ENCODE measurements at regions not wholly inside any gene's neighbourhood (a gene's known extent, or its start where the extent isn't known, plus 50 kb on each side); places are given as distances from the start of the nearest gene placed in this dataset.
A peak's percentile ranks its signal among the peaks of the same experiment; 100 is the strongest.

GRCh38 chr3:23116081-23116837, 86.9 kb upstream of the UBE2E2 start:
- no peak for TF ChIP-seq OSR1 (CRISPR knock-in tag; IDR thresholded peaks at IDR 0.05)
- TF ChIP-seq RARB (CRISPR knock-in tag; IDR thresholded peaks at IDR 0.05) = no peak
- TF ChIP-seq ISL1 (CRISPR knock-in tag; IDR thresholded peaks at IDR 0.05) = peak; percentile 23; the same call in 1 of the 2 replicates
- TF ChIP-seq BACH2 (CRISPR knock-in tag; IDR thresholded peaks at IDR 0.05; ENCODE audit: borderline replicate concordance) = no peak
- ATAC-seq = no peak

DNA sequence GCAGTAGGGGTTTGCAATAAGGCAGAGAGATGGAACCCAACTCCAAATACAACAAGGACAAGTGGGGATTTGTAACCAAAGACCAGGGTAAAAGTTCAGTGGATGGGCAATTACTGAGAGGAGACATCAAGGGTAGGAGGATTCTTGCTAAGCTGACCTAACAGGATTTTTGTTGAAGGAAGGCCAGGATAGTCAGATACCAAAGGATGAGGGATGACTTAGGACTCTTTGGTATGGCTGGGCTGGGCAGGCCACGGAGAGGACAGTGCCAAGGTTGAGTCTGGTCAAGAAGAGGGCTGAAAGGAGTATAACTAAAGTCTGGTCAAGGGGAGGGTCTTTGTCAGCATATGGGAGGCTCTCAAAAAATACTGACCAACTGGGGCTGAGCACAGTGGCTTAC, 85.3 kb upstream of the UBE2E2 start:
- ATAC-seq = no peak

GRCh38 chr3:23127196-23127595, 75.9 kb upstream of the UBE2E2 start:
- TF ChIP-seq PATZ1 (CRISPR knock-in tag; IDR thresholded peaks at IDR 0.05; ENCODE audit: borderline replicate concordance) = no peak
- TF ChIP-seq, protein P1, sequence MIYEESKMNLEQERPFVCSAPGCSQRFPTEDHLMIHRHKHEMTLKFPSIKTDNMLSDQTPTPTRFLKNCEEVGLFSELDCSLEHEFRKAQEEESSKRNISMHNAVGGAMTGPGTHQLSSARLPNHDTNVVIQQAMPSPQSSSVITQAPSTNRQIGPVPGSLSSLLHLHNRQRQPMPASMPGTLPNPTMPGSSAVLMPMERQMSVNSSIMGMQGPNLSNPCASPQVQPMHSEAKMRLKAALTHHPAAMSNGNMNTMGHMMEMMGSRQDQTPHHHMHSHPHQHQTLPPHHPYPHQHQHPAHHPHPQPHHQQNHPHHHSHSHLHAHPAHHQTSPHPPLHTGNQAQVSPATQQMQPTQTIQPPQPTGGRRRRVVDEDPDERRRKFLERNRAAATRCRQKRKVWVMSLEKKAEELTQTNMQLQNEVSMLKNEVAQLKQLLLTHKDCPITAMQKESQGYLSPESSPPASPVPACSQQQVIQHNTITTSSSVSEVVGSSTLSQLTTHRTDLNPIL (CRISPR knock-in tag; IDR thresholded peaks at IDR 0.05; ENCODE audit: low read depth) = no peak
- no peak for TF ChIP-seq TOX (CRISPR knock-in tag; IDR thresholded peaks at IDR 0.05; ENCODE audit: borderline replicate concordance)
- TF ChIP-seq OSR1 (CRISPR knock-in tag; IDR thresholded peaks at IDR 0.05) = no peak
- TF ChIP-seq, protein P2, sequence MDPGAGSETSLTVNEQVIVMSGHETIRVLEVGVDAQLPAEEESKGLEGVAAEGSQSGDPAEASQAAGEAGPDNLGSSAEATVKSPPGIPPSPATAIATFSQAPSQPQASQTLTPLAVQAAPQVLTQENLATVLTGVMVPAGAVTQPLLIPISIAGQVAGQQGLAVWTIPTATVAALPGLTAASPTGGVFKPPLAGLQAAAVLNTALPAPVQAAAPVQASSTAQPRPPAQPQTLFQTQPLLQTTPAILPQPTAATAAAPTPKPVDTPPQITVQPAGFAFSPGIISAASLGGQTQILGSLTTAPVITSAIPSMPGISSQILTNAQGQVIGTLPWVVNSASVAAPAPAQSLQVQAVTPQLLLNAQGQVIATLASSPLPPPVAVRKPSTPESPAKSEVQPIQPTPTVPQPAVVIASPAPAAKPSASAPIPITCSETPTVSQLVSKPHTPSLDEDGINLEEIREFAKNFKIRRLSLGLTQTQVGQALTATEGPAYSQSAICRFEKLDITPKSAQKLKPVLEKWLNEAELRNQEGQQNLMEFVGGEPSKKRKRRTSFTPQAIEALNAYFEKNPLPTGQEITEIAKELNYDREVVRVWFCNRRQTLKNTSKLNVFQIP (CRISPR knock-in tag; IDR thresholded peaks at IDR 0.05; ENCODE audit: borderline replicate concordance, low read depth) = no peak
- no peak for TF ChIP-seq ZFP30 (CRISPR knock-in tag; IDR thresholded peaks at IDR 0.05)
- no peak for TF ChIP-seq BACH2 (CRISPR knock-in tag; IDR thresholded peaks at IDR 0.05; ENCODE audit: borderline replicate concordance)
- no peak for TF ChIP-seq ZFP3 (CRISPR knock-in tag; IDR thresholded peaks at IDR 0.05)
- TF ChIP-seq RARB (CRISPR knock-in tag; IDR thresholded peaks at IDR 0.05) = no peak
- TF ChIP-seq ARNTL (CRISPR knock-in tag; IDR thresholded peaks at IDR 0.05; ENCODE audit: borderline replicate concordance, low read depth) = no peak
- TF ChIP-seq TCF4 (CRISPR knock-in tag; IDR thresholded peaks at IDR 0.05; ENCODE audit: borderline replicate concordance) = no peak
- no peak for TF ChIP-seq SNAI2 (CRISPR knock-in tag; IDR thresholded peaks at IDR 0.05)
- ATAC-seq = no peak

More for the DNA sequence above, 85.3 kb upstream of the UBE2E2 start:
- no peak for TF ChIP-seq SNAI2 (CRISPR knock-in tag; IDR thresholded peaks at IDR 0.05)
- TF ChIP-seq, protein P3, sequence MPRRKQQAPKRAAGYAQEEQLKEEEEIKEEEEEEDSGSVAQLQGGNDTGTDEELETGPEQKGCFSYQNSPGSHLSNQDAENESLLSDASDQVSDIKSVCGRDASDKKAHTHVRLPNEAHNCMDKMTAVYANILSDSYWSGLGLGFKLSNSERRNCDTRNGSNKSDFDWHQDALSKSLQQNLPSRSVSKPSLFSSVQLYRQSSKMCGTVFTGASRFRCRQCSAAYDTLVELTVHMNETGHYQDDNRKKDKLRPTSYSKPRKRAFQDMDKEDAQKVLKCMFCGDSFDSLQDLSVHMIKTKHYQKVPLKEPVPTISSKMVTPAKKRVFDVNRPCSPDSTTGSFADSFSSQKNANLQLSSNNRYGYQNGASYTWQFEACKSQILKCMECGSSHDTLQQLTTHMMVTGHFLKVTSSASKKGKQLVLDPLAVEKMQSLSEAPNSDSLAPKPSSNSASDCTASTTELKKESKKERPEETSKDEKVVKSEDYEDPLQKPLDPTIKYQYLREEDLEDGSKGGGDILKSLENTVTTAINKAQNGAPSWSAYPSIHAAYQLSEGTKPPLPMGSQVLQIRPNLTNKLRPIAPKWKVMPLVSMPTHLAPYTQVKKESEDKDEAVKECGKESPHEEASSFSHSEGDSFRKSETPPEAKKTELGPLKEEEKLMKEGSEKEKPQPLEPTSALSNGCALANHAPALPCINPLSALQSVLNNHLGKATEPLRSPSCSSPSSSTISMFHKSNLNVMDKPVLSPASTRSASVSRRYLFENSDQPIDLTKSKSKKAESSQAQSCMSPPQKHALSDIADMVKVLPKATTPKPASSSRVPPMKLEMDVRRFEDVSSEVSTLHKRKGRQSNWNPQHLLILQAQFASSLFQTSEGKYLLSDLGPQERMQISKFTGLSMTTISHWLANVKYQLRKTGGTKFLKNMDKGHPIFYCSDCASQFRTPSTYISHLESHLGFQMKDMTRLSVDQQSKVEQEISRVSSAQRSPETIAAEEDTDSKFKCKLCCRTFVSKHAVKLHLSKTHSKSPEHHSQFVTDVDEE (CRISPR knock-in tag; IDR thresholded peaks at IDR 0.05) = no peak
- no peak for TF ChIP-seq GLIS3 (CRISPR knock-in tag; IDR thresholded peaks at IDR 0.05)
- TF ChIP-seq OSR1 (CRISPR knock-in tag; IDR thresholded peaks at IDR 0.05) = no peak
- TF ChIP-seq PPARA (CRISPR knock-in tag; IDR thresholded peaks at IDR 0.05; ENCODE audit: borderline replicate concordance) = no peak
- TF ChIP-seq TCF4 (CRISPR knock-in tag; IDR thresholded peaks at IDR 0.05; ENCODE audit: borderline replicate concordance) = no peak

- TF ChIP-seq RARB (CRISPR knock-in tag; IDR thresholded peaks at IDR 0.05) (no peak), TOX (CRISPR knock-in tag; IDR thresholded peaks at IDR 0.05; ENCODE audit: borderline replicate concordance) (no peak), GLIS3 (CRISPR knock-in tag; IDR thresholded peaks at IDR 0.05) (no peak), ZFP3 (CRISPR knock-in tag; IDR thresholded peaks at IDR 0.05) (no peak), ARNTL (CRISPR knock-in tag; IDR thresholded peaks at IDR 0.05; ENCODE audit: borderline replicate concordance, low read depth) (no peak), CSRNP3 (CRISPR knock-in tag; IDR thresholded peaks at IDR 0.05) (no peak), PPARA (CRISPR knock-in tag; IDR thresholded peaks at IDR 0.05; ENCODE audit: borderline replicate concordance) (no peak)
- TF ChIP-seq, protein P3 (CRISPR knock-in tag; IDR thresholded peaks at IDR 0.05) = no peak
- TF ChIP-seq, protein P2 (CRISPR knock-in tag; IDR thresholded peaks at IDR 0.05; ENCODE audit: borderline replicate concordance, low read depth) = no peak
- ATAC-seq = no peak
Observed at GRCh38 chr3:23128655-23129054, 74.5 kb upstream of the UBE2E2 start.

Data from SK-N-SH treated with all-trans-retinoic acid at 6 μM for 48 hours (cell line).